ENCODE measurements at regions not wholly inside any gene's neighbourhood (a gene's known extent, or its start where the extent isn't known, plus 50 kb on each side); places are given as distances from the start of the nearest gene placed in this dataset.
A peak's percentile ranks its signal among the peaks of the same experiment; 100 is the strongest.
"Not testable (repeated sequence)": the region's sequence is repeated elsewhere in the genome, so short reads cannot be mapped to it uniquely, and the experiment has no call there.

DNA sequence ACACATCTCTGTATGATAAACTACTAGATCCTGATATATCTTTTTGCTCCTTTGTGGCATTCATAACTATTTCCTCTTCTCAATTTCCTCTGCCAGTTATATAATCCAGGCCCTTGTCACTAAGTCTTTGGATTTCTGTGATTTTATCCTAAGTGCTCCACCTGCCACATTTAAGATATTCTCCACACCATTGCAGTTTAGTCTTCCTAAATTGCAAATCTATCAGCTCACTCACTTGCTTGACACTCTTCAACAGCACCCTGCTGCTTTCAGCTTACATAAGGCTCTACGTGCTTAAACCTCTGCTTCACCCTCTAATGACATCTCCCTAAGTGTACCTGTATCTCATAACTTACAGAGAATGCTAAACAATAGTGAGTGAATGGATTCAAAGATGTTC is 1032.2 kb upstream of the SEL1L start:
- no peak for DNase-seq (ENCODE audit: low spot score)

DNA sequence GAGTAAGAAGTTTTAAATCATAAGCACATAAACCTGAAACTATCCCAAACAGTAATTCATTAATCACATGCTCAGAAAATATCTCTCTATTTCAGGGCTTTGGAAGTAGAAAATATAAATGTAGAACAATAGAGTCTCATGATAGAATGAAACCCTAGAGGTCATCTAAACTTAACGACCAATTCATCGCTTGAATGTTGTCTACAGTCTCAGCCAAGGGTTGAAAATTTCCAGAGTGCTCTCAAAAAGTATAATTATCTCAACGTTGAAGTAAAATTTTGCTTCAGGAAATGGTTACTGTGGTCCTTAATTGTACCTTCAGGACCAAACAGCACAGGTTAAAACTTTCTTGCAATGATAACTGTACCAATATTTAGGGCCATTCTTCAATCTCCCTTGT is 1053.6 kb upstream of the SEL1L start:
- no peak for DNase-seq (ENCODE audit: low spot score)

DNA sequence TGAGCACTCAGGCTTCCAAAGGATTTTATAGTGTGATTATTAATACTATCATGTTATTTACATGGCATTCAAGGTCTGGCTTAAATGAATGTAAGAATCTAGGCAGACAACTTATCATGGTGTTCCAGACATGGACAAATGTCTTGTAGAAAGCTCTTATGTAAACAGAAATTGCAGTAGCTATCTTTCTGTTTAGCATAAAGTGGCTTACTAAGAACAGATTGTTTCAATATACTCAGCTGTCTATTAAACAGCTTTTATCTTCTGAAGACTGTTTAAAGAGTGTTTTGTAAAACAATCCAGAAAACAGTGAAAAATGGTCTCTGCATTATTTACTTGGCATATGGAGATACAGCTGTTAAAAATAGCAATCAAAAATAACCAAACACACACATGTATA is 1061.8 kb upstream of the SEL1L start:
- no peak for DNase-seq (ENCODE audit: low spot score)

DNA sequence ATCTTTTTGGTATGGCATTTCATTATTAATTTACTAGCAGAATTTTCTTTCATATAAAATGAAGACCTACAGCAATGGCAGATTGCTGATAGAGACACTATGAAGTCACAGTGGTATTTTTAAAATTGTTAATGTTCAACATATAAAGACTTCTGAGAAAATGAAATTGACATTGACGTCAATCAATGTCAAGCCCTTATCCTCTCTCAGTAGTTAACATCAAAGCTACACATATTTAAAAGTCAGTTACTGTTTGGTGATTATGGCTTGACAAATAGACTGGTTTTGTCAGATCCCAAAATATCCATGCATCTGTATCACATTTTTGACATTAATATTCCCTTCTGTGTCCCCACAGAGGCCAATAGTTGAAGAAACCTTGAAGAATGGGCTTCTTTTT is 1069.1 kb upstream of the SEL1L start:
- DNase-seq (ENCODE audit: low spot score): no peak

DNA sequence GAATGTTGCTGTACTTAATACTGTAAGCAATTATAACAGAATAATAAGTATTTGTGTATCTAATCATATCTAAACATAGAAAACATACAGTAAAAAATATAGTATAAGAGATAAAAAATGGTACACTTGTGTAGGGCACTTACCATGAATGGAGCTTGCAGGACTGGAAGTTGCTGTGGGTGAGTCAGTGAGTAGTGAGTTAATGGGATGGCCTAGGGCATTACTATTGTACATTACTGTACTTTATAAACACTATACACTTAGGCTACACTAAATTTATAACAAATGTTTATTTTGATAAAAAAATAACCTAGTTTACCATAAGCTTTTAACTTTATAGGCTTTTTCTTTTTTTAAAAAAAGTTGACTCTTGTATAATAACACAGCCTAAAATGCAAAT is 1071.2 kb upstream of the SEL1L start:
- no peak for DNase-seq (ENCODE audit: low spot score)

DNA sequence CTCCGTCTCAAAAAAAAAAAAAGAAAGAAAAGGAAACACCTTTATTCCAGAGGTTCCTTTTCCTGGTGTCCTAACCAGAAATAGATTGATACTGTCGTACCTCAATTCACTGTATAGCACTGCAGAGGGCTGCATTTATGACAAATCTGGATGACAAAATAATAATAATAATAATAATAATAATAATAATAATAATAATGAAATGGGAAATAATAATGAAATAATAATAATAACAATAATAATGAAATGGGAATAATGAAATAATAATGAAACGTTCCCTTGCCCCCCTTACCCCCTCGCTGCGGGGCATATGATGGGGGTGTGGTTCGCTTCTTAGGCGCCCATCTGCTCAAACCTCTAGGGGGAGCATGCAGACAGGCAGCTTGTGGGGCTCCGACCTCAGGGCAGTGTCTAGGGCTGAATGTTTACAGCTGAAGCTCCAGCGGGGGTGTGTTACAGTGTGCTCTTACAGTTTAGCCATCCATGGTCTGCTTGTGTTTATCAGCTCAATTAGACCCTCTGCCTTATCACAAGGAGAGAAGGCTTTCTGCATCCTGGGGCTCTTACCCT is 1088.3 kb upstream of the SEL1L start:
- no peak for DNase-seq (ENCODE audit: low spot score)

DNA sequence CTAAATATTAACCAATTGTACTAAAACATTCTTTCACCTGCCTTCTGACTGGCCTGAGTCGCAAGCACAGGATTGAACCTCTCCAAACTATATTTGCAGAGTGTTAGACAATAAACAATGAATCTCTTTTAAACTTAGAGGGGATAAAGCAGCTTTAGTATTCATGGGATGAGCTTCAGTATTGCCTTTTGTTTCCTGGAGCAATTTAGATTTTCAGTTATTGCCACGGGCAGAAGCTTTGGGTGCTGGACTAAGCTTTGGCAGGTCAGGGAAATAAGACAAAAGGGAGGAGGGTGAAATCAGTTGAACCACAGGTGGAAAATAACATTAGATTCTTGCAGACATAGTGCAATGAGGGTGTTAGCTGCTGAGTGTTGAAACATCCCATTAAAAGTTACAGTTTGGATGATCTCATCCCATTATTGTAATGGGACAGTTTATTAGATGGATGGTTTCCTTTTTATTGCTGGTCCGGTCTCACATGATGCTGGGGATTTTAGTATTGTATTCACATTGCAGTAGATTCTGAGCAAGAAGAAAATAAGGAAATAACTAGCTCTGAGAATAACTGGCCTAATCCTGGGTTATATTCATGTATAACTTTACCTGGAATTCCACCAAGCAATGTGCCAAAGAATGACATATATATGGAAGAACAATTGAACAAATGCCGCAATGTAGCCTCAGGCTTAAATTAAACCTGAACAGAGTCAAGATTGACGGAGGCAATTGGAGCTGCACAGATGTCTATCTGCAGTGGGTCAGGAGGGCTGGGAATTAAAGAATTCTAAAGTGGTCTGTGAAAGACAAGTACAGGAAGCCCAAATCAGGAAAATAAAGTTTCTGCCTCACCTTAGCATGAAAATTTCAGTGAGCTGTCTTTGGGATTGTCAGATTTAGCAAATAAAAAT is 1092.8 kb upstream of the SEL1L start:
- DNase-seq (ENCODE audit: low spot score): peak; percentile 4

DNA sequence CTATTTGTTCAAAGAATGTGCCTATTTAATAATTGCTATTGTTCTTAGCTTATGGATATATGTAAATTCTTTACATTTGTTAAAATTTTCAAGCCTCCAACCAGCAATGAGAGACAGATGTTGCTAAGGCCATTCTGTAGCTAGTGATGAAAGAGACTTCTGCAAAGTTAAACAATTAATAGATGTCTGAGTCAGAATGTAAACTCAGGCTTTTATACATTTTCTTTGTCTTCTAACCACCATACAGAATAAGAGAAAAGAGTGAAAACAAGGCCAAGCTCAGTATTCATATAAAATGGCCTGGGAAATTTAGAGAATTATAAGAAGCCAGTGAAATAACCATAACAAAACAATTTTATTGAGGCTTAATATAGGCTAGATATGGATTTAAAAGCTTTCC is 1102.3 kb upstream of the SEL1L start:
- DNase-seq (ENCODE audit: low spot score): no peak

DNA sequence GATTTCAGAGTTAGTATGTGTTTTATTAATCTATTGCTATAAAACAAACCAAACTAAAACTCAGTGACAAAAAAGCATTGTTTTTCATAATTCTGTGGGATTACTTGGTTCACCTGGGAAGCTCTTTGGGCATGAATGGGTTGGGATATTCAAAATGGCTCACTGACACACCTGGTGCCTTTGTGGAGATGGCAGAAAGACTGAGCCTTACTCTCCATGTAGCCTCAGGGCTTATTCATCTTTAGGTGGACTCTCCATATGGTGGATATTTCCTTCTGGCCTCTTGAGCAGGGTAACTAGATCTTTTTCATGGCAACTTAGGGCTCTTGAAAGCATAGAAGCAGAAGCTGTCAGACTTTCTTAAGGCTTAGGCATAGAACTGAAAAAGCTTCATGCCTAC is 1102.8 kb upstream of the SEL1L start:
- DNase-seq (ENCODE audit: low spot score): no peak

DNA sequence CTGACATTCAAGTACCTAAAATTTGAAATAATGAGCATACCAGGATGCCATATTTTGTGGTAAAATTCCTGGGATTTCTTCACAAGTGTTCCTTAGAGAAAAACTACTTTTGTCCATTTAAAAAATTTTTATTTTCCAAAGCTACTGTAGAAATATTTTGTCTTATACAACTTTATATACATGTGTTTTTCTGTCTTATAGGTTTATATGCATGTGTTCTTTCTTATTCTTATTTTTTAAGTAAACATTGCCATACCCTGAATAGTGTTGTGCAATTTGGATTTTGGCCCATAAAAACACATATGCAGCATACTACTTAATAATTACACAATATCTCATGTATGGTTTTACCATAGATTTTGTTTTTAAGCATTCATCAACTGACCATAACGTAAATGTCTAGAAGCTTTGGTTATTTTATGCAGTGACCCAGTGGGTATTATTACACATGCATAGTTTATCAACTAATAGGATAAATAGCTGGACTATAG is 1107.4 kb upstream of the SEL1L start:
- DNase-seq (ENCODE audit: low spot score): no peak

DNA sequence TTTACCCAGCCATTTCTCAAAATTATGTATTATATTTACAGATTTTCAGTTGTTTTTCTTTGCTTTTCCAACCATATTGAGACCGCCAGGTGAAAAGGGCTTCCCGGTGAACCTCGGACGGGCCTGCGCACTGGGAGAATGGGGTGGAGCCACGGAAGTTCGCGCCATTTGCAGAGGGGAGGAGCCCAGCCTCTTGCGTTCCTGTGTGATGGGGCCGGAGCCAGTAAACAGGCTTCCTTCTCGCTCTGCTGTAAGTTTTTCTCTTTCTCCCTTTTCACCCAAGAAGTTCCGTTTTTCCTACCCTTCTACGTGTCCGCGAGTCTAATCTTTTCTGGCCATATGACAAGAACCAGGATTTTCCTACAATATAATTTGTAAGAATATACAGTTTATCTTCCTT is 1108.8 kb upstream of the SEL1L start:
- DNase-seq (ENCODE audit: low spot score): no peak

DNA sequence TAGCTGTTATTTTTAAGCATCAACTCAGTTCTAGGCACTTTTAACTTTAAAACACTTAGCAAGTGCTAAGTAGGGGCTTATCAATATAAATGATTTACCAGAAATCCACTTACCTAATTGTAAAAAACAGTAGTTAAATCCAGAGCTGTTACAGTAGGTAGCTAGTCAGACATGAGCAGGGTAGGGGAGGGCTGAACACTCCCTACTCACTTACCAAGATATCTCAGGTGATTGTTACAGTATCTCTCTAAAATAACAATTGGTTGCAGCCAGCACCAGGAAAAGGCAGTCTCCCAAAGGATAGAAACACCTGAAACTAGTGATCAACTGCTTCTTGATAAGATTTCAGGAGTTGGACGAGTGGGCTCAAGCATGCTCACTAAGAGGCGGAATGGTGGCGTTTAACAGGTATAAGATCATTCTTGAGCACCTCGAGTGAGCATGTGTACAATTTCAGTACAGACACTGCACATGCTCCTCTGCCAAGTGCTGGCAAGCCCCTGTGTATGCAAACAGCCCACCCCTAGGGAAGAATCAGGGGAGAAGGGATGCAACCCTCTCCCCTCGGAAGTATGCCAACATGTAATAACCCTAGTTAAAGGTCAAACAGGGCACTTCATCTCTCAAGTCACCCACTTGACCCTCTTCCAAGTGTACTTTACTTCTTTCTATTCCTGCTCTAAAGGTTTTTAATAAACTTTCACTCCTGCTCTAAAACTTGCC is 1113.6 kb upstream of the SEL1L start:
- DNase-seq (ENCODE audit: low spot score): no peak

DNA sequence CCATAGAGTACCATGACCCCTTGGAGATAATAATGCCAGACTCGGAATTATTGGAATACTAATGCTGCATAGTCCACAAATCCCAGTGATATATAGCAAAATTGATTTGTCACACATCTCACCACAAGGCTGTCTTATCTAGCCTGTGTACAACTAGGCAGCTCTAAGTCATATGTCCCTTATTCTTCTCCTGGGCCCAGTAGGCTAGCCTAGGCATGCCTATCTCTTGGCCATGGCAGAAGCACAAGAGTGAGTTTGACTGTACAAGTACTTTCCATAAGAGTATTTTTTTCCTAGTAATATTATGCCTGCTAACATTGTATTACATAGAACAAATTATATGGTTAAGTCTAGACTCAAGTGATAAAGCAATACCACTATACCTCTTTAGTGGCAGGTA is 1122.1 kb upstream of the SEL1L start:
- DNase-seq (ENCODE audit: low spot score): no peak

DNA sequence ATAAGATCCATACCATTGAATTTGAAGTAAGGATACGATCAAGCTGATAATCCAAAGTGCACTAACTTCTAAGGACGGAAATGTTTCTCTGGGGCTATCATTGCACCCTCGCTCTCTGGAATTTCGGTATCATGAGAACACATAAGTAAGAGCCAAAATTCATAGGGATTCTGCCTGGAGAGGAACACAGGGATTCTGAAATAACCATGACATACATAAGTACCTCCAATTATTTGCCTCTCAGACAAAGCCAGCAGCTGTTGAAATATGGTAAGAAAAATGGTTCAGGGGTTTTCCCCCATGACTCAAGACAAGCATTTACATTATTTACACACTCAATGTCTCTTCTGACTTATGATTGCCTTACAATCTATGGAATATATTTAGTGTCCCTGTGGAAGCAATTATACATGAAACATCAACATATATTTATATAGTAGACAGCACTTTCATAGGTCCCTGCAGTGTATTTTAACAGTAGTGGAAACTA is 1123.6 kb upstream of the SEL1L start:
- no peak for DNase-seq (ENCODE audit: low spot score)

DNA sequence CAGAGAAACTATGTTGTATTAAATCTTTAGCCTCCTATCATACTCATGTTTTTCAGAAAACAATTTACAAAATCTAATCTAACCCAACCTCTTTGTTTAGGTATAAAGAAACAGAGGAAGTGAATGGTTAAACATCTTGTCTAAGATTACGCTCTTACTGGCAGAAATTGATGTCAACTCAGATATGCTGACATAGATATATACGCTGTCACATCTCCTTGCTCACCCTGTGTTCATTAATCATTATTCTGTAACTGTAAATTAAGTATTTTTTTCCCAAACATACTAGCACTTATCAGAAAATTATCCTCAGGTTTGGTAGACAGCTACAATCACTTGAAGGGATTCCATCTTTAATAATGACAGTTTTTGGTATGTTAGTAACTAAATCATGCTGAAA is 1127.6 kb upstream of the SEL1L start:
- DNase-seq (ENCODE audit: low spot score): no peak

DNA sequence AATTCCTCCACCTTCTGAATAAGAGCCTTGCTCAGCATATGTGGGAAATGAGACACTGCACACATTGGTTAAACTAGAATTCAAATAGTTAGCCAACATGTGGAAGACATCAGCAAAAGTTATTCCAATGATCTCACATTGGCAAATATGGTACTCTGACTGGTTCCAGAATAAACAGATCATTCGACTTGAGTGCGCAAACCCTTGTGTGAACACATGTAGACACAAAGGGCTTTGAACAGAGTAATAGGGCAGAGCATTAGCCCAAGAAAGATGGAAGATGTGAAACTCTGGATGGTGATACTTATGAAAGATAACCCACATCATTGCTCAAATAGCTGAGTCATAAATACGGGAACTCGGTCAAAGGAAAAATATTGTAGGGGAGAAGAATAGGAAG is 1133.4 kb upstream of the SEL1L start:
- DNase-seq (ENCODE audit: low spot score): no peak

DNA sequence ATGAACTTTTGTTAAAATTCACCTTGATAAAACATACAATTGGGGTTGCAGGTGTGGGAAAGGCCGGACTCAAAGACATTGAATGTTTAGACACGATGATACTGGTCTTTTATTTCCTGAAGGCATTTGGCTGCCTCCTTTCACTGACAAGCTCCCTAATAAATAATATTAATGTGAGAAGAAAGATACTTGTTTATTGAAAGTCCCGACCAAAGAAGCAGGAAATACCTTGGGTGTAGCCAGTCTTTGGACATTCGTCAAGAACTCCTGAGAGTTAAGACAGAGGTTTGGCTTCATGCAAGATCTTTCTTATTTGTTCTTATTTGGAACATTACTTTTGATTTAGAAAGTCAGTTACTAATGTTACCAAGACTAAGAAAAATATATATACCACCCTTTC is 1133.8 kb upstream of the SEL1L start:
- no peak for DNase-seq (ENCODE audit: low spot score)

DNA sequence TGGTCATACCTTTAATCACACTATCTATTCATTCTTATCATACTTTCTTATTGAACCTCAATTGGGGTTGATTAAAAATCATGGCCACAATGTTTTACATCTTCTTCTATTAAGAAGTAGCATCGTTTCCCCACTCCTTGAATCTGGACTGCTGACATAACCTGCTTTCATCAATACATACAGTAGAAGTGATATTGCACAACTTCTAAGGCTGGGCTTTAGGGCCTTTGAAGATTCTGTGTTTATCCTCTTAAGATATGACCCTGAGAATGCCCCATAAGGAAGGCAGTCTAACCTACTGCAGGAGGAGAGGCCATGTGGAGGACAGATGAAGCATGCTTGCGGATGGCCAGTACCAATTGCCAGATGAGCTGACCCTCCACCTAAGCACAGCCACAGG is 1142.8 kb upstream of the SEL1L start:
- no peak for DNase-seq (ENCODE audit: low spot score)

DNA sequence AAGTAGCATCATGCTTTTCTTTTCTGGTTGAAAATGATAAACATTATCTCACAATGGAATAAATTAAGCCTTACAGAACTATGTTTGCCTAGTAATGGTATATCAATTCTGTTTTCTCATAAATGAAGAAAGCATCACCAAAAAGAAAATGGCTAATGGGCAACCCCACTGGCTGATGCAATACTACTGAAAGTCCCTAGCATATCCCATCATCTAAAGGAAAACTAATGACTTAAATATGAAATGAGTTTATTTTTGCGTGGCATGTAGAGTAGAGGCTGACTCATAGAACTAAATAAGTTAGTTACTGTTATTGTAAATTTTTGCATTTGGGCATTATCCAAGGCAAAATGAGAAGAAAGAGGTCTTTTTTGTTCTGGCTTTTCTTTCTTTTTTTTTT is 1156.3 kb upstream of the SEL1L start:
- no peak for DNase-seq (ENCODE audit: low spot score)

DNA sequence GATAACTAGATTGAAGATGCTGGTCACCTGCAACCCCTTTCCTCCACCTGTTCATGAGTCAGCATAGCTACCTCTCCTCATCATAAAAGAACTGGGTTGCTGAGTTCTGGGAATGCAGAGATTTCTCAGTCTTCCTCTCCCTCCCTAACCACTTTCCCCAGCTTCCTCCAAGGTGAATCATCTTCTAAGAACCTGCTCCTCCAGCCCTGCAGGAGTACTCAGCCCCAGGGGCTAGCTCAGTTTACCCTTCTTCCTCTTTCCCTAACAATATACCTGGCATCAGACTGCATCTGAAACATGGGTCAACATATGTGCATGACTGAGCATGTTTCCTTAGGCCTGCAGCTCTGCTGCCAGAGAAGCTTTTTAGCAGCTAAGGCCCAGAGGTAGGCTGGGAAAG is 1157.5 kb upstream of the SEL1L start:
- not testable (repeated sequence) for DNase-seq (ENCODE audit: low spot score)

DNA sequence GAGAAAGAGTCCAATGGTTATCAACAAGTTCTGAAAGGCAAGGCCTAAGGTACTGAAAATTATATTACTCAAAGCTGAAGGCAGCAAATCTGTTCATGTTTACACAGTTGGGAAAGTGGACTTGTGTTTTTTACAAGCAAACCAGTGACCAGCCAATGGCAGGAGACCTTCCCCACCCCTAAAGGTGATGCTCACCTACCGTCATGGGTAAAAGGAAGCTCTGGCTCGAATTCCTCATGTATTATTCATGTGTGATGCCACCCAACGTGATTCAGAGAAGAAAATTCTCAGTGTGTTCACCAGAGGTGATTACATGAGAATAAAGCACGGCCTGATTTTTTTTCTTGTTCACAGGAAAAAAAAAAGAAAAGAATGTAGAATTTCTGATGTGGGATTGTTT is 1161.2 kb upstream of the SEL1L start:
- DNase-seq (ENCODE audit: low spot score): no peak

DNA sequence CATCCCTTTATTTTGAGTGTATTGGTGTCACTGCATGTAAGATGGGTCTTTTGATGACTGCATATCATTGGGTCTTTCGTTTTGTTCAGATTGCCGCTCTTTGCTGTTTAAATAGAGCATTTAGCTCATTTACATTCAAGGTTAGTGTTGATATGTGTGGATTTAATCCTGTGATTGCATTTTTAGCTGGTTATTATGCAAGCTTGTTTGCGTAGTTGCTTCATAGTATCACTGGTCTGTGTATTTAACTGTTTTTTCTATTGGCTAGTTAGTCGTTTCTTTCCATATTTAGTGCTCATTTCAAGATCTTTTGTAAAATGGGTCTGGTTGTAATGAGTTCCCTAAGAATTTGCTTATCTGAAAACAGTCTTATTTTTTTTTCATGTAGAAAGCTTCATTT is 1170.6 kb upstream of the SEL1L start:
- no peak for DNase-seq (ENCODE audit: low spot score)

DNA sequence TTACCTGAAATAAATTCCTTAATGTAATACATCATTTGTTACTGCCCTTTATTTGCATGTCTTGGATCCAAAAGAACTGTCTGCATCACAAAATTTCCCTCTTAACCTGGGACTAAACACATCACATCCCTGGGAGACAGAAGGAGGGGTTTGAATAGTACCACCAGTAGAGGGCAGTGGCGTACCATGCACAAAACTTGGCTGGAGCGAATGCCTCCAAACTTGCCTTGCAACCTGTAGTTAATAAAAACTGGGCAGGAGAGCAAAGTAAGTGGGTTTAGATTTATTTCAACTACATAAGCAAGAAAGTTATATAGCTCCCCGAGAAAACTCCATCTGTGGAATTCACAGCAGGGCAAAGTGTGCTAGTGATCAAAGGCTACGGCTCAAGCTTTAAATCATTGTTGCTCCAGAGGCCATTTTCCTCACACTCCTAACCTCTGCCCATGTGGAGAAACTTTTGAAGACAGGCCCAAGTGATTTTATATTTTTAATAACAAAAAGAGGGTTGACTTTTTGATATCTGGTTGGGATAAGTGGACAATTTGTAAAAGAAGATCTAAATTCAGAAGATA is 1176.7 kb upstream of the SEL1L start:
- DNase-seq (ENCODE audit: low spot score): peak; percentile 53

Data from Ammon's horn (tissue), 1 donor.